ENCODE measurements at regions not wholly inside any gene's neighbourhood (a gene's known extent, or its start where the extent isn't known, plus 50 kb on each side); places are given as distances from the start of the nearest gene placed in this dataset.
A peak's percentile ranks its signal among the peaks of the same experiment; 100 is the strongest.

DNA sequence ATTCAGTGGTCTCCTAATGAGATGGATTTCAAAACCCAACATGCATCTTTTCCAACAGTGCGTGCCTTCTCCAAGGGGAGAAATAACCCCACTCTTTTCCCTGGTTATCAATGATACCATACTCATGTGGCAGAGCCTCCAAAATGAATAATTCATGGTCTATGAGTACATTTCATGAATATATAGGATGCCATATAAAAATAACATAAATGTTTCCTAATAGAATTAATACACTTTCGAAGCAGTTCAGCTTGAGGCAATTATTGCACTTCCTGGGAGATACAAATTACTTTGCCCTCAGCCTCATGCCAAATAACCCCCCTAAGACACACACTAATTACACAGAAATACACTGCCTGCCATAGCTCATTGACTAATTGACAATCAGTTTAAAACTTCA lies 318.6 kb downstream of the ZSWIM6 start:
- Mint-ChIP-seq H3K27me3 (ENCODE audit: low read depth in 3 of 3) (peaks cover 3 to 12% (median 5%) of the 10 kb centered on the region in 3 donors), H3K4me1 (no peaks in the 10 kb centered on the region), H3K27ac (no peak overlapping the region), H3K9me3 (no peaks in the 10 kb centered on the region), H3K36me3 (no peaks in the 10 kb centered on the region), H3K4me3 (no peak overlapping the region)
- no peak for DNase-seq

DNA sequence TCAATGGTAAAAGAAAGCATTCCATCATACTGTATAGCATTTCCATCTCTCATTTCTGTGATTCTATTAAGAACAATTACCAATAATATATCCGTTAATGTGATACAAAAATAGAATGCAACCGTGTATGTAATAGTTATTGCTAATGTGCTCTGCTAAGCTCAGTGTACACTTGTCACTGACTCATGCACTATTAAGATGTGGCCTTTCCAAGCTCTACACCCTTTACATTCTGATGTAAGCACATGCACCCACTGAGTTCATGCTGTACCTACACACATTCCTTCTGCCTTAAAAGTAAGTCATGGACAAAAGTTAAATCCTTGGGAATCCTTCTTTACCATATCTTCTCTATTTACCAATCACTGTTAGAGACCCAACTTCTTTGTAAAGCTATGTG lies 319.1 kb downstream of the ZSWIM6 start:
- DNase-seq, result no peak
- Mint-ChIP-seq H3K27ac (no peak overlapping the region), H3K36me3 (no peaks in the 10 kb centered on the region), H3K4me3 (no peak overlapping the region), H3K9me3 (no peaks in the 10 kb centered on the region), H3K27me3 (ENCODE audit: low read depth in 3 of 3) (peaks cover 3 to 12% (median 7%) of the 10 kb centered on the region in 3 donors), H3K4me1 (no peaks in the 10 kb centered on the region)

DNA sequence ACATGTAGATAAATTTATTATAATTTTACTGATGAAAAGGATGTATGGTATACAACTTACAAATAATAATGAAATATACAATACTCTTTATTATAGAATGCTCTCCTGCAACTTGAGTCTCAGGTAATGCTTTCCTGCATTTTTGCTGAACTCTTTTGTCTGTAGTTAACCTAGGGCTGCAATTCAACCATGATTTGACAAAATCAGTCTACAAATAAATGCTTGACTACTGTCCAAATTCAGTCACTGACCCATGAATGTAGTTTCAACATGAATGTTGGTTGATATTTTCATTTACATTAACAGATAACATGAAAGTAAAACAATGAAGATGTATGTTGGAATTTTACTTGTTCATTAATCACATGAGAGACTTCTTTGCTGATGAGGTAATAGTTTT lies 320.9 kb downstream of the ZSWIM6 start:
- H3K36me3 Mint-ChIP-seq, result no peaks in the 10 kb centered on the region
- H3K9me3 Mint-ChIP-seq, result no peaks in the 10 kb centered on the region
- H3K27ac Mint-ChIP-seq, result no peak overlapping the region
- peaks cover 3 to 10% (median 7%) of the 10 kb centered on the region in 3 donors for H3K27me3 Mint-ChIP-seq (ENCODE audit: low read depth in 3 of 3)
- H3K4me1 Mint-ChIP-seq, result no peaks in the 10 kb centered on the region
- no peak for DNase-seq
- no peak overlapping the region for H3K4me3 Mint-ChIP-seq

DNA sequence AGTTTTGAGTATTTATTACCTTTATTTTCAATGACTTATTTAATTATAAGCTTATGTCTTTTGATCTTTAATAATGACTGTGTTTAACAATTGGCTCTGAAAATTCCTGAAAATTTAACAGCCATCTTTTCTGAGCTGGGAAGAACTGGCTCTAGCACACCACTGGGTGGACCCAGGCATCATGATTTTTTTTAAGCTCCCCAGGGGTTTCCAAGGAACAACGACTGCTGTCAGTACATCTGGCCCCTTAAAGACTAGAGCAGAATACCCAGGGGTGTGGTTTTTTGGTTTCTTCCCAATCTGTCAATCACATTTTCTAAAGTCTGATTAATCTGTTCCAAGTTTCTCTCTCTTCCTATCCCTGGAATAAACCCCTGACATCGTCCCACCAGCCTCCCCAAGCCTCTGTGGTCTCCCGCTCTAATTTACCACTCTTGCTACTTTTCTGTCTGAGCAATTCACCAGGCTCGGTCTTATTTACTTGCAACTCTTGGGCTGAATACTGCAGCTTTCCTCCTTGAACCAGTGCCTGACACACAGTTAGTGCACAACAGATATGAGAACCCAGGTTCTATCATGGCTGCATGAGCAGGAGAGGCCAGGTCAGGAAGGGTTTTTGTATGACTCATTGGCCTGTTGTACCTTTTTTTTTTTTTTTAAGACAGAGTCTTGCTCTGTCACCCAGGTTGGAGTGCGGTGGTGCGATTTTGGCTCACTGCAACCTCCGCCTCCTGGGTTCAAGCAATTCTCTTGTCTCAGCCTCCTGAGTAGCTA lies 321.9 kb downstream of the ZSWIM6 start:
- no peak for DNase-seq
- Mint-ChIP-seq H3K4me3 (no peak overlapping the region), H3K27ac (no peak overlapping the region), H3K27me3 (ENCODE audit: low read depth in 3 of 3) (peaks cover 2 to 5% (median 4%) of the 10 kb centered on the region in 3 donors), H3K9me3 (no peaks in the 10 kb centered on the region), H3K36me3 (no peaks in the 10 kb centered on the region), H3K4me1 (no peaks in the 10 kb centered on the region)

DNA sequence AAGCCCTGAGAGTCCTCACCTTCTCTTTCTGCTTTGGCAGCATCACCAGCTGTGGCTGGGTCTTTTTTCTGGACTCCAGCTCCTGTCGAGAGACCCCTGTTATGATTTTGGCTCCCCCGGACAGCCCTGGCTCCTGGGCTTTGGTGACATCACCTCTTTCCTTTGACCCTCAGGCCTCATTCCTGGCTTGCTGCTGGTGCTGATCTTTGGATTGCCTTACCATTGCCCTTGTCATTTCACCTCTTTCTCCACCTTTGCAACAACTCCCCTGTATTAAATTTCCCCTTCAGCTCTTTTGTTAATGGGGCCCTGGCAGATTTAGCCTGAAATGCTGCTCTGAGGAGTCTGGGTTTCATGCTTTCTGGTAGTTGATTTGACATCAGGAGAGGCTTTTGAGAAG lies 322.8 kb downstream of the ZSWIM6 start:
- Mint-ChIP-seq H3K27me3 (ENCODE audit: low read depth in 3 of 3) (peaks cover 2 to 3% (median 2%) of the 10 kb centered on the region in 3 donors), H3K36me3 (no peaks in the 10 kb centered on the region), H3K4me1 (no peaks in the 10 kb centered on the region), H3K27ac (no peak overlapping the region), H3K4me3 (no peak overlapping the region), H3K9me3 (no peaks in the 10 kb centered on the region)
- no peak for DNase-seq

DNA sequence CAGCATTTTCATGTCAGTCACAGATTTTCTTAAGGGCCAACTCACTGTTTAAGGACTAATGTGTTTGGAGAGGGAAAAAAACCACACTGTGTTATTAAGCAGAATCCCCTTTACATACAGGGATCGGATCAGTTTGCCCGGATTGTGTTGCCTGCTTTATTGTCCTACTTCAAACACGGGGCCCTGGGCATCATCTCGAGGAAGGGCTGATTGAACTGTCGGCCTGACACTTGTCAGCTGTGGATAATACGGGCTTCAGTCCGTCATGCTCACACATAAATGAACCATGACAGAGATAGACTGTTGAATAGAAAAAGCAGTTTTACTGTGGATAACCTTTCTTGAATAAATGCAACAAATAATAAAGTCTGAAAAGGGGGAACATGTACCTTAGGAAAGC lies 325.0 kb downstream of the ZSWIM6 start:
- Mint-ChIP-seq H3K36me3 (no peaks in the 10 kb centered on the region), H3K4me3 (no peak overlapping the region), H3K9me3 (no peaks in the 10 kb centered on the region)

DNA sequence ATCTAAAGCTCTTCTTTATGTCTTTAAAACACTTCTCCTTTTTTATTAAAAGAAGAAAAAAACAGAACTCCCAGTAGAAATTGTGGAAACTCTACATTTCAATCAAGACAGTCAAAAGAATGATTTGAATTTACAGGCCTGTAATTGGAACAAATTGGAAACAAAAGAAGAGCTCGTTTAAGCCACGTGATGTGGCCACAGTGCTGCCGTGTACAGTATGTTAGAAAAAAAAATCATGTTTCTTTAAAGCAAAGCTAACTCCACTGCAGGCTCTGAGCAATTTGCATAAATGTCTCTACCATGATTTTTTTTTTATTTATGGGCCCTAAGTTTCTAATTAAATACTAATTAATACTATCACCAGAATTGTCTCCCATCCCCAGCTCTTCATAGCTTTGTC lies 325.6 kb downstream of the ZSWIM6 start:
- H3K27ac Mint-ChIP-seq, result no peak overlapping the region
- no peak overlapping the region for H3K4me3 Mint-ChIP-seq
- peaks cover 0 to 3% (median 2%) of the 10 kb centered on the region in 3 donors for H3K27me3 Mint-ChIP-seq (ENCODE audit: low read depth in 3 of 3)
- H3K4me1 Mint-ChIP-seq, result no peaks in the 10 kb centered on the region
- H3K36me3 Mint-ChIP-seq, result no peaks in the 10 kb centered on the region
- H3K9me3 Mint-ChIP-seq, result no peaks in the 10 kb centered on the region
- DNase-seq, result no peak

More for the DNA sequence above, 325.0 kb downstream of the ZSWIM6 start:
- Mint-ChIP-seq H3K27ac (no peak overlapping the region), H3K27me3 (ENCODE audit: low read depth in 3 of 3) (peaks cover 0 to 3% (median 2%) of the 10 kb centered on the region in 3 donors), H3K4me1 (no peaks in the 10 kb centered on the region)
- DNase-seq, result no peak

DNA sequence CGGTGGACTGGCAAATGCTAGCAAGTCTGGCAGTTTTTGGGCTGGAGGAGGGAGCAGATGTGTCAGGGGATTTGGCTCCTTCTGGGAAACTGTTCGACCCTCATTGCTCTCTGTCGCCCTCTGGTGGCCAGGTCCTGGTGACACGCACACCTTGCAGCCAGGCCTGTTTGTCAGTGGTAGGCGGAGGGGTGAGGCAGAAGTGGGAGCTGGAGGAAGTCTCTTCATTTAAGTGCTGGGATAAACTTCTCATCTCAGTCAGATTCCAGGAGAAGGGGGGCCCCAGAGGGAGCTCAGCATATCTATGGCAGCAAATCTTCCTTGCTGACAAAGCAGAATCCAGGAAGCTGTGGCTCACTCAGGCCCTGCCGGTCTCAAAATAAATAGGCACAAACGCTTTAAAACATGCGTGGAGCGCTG lies 326.5 kb downstream of the ZSWIM6 start:
- Mint-ChIP-seq H3K27me3 (ENCODE audit: low read depth in 3 of 3) (peaks cover under 1 to 3% (median 2%) of the 10 kb centered on the region in 3 donors), H3K4me1 (no peaks in the 10 kb centered on the region), H3K9me3 (no peaks in the 10 kb centered on the region), H3K4me3 (no peak overlapping the region), H3K27ac (no peak overlapping the region), H3K36me3 (no peaks in the 10 kb centered on the region)
- peak; percentile 54 to 64 (median 56) for DNase-seq

DNA sequence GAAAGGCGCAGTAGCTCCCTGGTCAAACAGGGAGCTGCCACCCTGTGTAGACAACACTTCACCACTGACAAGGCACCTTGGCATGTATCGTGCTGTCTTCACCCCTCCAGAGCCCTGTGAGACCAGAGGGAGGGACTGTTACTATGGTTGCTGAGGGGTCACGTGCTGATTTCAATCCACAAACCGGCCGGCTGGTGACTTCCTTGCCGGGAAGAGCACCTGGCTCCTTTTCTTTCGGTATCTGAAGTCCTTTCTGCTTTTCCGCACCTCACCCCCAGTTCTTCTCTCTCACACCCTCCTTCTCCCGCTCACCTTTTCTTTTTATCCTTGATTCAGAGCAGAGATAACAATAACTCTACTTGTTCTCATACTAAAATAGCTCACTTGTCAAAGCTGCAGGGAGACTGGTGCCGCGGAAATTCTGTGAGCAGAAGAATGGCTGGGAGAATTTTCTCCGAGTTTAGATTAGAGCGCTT lies 327.2 kb downstream of the ZSWIM6 start:
- no peak overlapping the region for H3K4me3 Mint-ChIP-seq
- H3K36me3 Mint-ChIP-seq, result no peaks in the 10 kb centered on the region
- no peak overlapping the region for H3K27ac Mint-ChIP-seq
- no peak for DNase-seq
- H3K27me3 Mint-ChIP-seq (ENCODE audit: low read depth in 3 of 3), result peaks cover 2 to 3% (median 2%) of the 10 kb centered on the region in 3 donors
- no peaks in the 10 kb centered on the region for H3K4me1 Mint-ChIP-seq
- no peaks in the 10 kb centered on the region for H3K9me3 Mint-ChIP-seq

DNA sequence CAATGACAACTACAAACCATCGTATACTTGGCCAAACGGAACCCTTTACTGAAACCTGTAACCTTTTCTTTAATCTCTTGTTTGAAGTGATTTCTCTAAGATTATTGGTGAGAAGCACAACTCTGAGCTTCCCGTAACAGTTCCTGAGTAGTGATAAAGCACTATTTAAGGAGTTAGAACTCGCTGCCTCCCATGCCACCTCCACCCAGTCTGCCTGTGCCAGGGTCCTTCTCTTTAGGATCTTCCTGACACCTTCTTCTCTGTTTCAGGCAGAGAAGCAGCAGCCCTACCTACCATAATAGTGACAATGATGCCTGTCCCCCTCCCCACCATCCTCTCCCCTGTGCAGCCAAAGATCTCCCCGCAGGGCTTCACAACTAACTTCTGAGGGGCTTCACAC lies 330.6 kb downstream of the ZSWIM6 start:
- DNase-seq, result no peak
- no peaks in the 10 kb centered on the region for H3K9me3 Mint-ChIP-seq
- H3K36me3 Mint-ChIP-seq, result no peaks in the 10 kb centered on the region
- no peak overlapping the region for H3K27ac Mint-ChIP-seq
- no peak overlapping the region for H3K4me3 Mint-ChIP-seq
- H3K27me3 Mint-ChIP-seq (ENCODE audit: low read depth in 3 of 3), result peaks cover 0 to 5% (median 4%) of the 10 kb centered on the region in 3 donors
- H3K4me1 Mint-ChIP-seq, result peaks cover 3 to 7% of the 10 kb centered on the region in 2 donors

DNA sequence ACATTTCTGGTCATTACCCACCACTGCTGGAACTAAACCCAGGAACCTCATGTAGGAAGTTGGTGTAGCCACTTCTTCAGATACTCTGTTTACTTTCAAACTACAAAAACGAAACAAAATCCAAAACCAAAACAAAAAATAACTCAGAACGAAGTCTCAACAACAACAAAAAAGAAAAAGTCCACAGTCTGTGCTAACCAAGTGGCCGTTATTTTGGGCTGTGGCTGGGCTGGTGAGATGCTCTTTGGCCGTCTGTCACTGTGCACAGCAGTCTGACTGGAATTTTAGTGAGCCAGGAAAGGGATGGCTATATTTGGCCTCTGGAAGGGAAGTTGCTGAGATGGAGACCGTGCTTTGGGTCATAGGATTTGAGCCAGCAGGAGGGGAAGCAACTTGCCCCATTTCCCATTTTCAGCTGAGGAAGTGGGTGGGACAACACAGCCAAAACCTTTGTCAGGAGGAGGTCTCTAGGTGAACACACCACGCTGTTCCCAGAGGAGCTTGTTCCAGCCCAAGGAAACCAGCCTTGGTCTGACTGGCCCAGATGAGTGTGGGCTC lies 334.1 kb downstream of the ZSWIM6 start:
- Mint-ChIP-seq H3K9me3 (no peaks in the 10 kb centered on the region), H3K27me3 (ENCODE audit: low read depth in 3 of 3) (peaks cover 3 to 7% (median 4%) of the 10 kb centered on the region in 3 donors), H3K27ac (peak overlapping the region in 1 of 6 donors; percentile 40), H3K4me1 (peaks cover 3 to 7% of the 10 kb centered on the region in 2 donors), H3K36me3 (no peaks in the 10 kb centered on the region), H3K4me3 (peak overlapping the region in 3 of 5 donors; percentile 8 to 71 (median 52))
- no peak for DNase-seq

DNA sequence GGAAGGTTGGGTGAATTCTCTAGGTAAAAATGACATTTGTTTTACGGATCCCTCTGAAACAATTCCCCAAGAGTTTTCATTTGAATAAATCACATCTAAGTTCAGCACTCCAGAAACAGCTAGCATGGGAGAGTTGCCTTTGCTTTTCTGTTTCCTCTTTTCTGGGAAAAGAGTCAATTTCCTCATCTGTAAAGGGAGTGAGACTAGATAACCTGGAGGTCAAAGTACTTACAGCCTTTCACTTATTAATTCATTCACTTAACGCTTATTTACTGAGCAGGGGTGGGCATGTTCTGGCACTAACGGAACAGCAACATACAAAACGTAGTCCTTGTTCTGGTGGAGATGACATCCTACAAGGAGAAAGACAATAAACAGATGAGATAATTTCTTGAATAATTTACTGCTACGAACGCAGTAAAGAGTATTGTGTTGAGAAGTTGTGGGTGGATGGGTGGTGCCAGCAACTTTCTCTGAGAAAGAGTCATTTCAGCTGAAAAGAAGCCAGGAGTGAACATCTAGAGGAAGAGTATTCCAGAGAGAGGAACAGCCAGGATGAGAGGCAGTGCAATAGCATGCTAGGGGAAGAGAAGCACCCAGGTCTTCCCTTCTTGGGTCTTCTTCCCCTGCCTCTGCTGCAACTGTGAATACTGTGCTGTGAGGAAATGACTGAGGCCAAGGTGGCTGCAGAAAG lies 335.6 kb downstream of the ZSWIM6 start:
- Mint-ChIP-seq H3K36me3 (no peaks in the 10 kb centered on the region), H3K27me3 (ENCODE audit: low read depth in 3 of 3) (peaks cover 3 to 7% (median 6%) of the 10 kb centered on the region in 3 donors)

DNA sequence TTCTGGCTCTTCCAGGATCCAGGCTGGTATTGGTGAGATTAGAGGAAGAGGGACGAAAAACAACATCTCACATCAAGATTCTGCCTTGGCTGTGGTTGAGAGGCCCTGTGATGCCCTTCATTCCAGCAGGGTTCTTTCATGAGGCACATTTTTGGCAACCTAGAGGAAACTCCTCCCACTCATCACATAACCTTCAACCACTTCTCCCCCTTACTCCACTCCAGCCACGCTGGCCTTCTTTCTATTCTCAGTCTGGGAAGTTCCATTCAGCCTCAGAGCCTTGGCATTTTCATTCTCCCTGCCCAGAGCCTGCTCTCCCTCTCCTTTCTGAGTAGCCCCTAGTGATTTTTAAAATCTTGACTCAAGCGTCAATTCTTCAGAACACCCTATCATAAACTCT lies 337.5 kb downstream of the ZSWIM6 start:
- no peaks in the 10 kb centered on the region for H3K9me3 Mint-ChIP-seq
- peaks cover 3 to 7% of the 10 kb centered on the region in 2 donors for H3K4me1 Mint-ChIP-seq
- no peaks in the 10 kb centered on the region for H3K36me3 Mint-ChIP-seq
- H3K27ac Mint-ChIP-seq, result no peak overlapping the region
- no peak for DNase-seq
- no peak overlapping the region for H3K4me3 Mint-ChIP-seq
- H3K27me3 Mint-ChIP-seq (ENCODE audit: low read depth in 3 of 3), result peaks cover 3 to 7% (median 5%) of the 10 kb centered on the region in 3 donors

More for the DNA sequence above, 335.6 kb downstream of the ZSWIM6 start:
- no peak for DNase-seq
- Mint-ChIP-seq H3K9me3 (no peaks in the 10 kb centered on the region), H3K27ac (no peak overlapping the region), H3K4me3 (no peak overlapping the region), H3K4me1 (peaks cover 3 to 7% of the 10 kb centered on the region in 2 donors)

DNA sequence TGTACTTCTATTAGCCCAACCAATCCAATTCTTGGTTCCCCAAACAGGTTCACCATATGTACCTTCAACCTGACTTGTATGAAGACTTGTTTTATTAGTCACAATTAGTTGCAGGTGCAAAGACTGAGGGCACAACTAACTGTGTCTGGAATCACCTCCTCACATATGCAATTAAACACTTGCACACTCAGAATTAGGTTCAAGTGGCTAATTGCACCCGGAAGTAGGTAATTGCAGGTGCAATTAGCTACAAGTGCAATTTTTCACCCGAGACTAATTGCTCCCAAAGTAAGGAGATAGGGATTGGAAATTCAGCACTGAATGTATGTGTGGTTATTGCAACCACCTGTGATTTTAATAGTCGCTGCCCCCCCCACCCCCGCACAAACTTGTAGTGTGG lies 338.9 kb downstream of the ZSWIM6 start:
- DNase-seq, result no peak
- Mint-ChIP-seq H3K36me3 (no peaks in the 10 kb centered on the region), H3K9me3 (no peaks in the 10 kb centered on the region), H3K27me3 (ENCODE audit: low read depth in 3 of 3) (peaks cover 0 to 7% (median 3%) of the 10 kb centered on the region in 3 donors), H3K4me1 (peaks cover 2 to 6% of the 10 kb centered on the region in 2 donors), H3K4me3 (no peak overlapping the region), H3K27ac (no peak overlapping the region)

Measured in immature natural killer cell (primary cell).